ENCODE measurements at regions not wholly inside any gene's neighbourhood (a gene's known extent, or its start where the extent isn't known, plus 50 kb on each side); places are given as distances from the start of the nearest gene placed in this dataset.

DNA sequence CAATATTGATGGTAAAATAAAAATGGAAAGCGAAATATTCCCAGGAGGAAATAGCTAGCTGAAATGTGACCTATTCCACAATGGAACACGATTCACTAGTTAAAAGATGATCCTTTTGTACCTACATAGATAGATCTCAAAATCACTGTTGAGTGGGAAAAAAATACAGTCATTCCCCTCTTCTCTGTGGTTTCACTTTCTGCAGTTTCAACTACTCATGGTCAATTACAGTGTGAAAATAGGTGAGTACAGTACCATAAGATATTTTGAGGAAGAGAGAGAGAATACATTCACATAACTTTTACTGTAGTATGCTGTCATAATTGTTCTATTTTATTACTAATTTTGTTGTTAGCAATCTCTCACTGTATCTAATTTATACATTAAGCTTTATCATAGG, 56.0 kb upstream of the COL13A1 start:
- Histone ChIP-seq H3K4me3 (ENCODE audit: low read length) (no peak overlapping the region), H3K4me1 (ENCODE audit: control insufficient read depth, low read length) (no peaks in the 10 kb centered on the region), H3K27me3 (ENCODE audit: control insufficient read depth, low read length) (peaks cover 22% of the 10 kb centered on the region; the same call in 1 of the 2 replicates), H4K20me1 (ENCODE audit: control insufficient read depth, insufficient read depth, low read depth, low read length) (no peaks in the 10 kb centered on the region), H3K9me2 (replicated peaks; ENCODE audit: control insufficient read depth, low read length) (no peaks in the 10 kb centered on the region), H3K4me2 (ENCODE audit: low read length) (no peak overlapping the region), H3K36me3 (ENCODE audit: control insufficient read depth, low read length) (no peaks in the 10 kb centered on the region), H3K79me2 (ENCODE audit: control insufficient read depth, low read length) (no peaks in the 10 kb centered on the region), H3K9me3 (ENCODE audit: control insufficient read depth, insufficient read depth, low read length) (no peaks in the 10 kb centered on the region), H3F3A (ENCODE audit: control insufficient read depth, insufficient read depth) (no peaks in the 10 kb centered on the region), H3K27ac (ENCODE audit: low read depth, low read length) (no peak overlapping the region)
- TF ChIP-seq, protein P1, sequence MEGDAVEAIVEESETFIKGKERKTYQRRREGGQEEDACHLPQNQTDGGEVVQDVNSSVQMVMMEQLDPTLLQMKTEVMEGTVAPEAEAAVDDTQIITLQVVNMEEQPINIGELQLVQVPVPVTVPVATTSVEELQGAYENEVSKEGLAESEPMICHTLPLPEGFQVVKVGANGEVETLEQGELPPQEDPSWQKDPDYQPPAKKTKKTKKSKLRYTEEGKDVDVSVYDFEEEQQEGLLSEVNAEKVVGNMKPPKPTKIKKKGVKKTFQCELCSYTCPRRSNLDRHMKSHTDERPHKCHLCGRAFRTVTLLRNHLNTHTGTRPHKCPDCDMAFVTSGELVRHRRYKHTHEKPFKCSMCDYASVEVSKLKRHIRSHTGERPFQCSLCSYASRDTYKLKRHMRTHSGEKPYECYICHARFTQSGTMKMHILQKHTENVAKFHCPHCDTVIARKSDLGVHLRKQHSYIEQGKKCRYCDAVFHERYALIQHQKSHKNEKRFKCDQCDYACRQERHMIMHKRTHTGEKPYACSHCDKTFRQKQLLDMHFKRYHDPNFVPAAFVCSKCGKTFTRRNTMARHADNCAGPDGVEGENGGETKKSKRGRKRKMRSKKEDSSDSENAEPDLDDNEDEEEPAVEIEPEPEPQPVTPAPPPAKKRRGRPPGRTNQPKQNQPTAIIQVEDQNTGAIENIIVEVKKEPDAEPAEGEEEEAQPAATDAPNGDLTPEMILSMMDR (IDR thresholded peaks at IDR 0.05; ENCODE audit: low read depth, low read length, poor library complexity, severe bottlenecking), result no peak
- no peak for TF ChIP-seq EZH2phosphoT487 (IDR thresholded peaks at IDR 0.05; ENCODE audit: borderline replicate concordance, low read length)

DNA sequence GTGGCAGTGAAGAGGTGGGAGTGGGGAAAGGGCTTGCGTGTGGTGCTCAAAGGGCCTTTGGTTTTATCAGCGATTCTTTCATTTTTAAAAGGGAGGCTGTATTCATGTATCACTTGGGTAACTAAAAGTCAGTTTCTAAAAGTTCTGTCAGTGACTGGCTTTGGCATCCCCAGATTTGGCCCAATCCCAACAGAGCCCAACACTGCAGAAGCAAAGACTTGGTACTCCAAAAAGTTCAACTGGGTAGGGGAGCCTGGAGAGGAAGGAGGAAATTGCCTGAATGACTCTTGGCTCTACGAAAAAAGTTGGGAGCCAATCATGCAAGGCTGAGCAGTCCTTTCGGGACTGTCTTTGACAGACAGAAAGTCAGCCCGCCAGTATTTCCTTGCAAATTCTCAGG, 54.5 kb upstream of the COL13A1 start:
- Histone ChIP-seq H3K4me3 (ENCODE audit: low read length) (no peak overlapping the region), H3K27me3 (ENCODE audit: control insufficient read depth, low read length) (peaks cover 24% of the 10 kb centered on the region; the same call in 1 of the 2 replicates), H3K9me3 (ENCODE audit: control insufficient read depth, insufficient read depth, low read length) (no peaks in the 10 kb centered on the region), H3K4me2 (ENCODE audit: low read length) (no peak overlapping the region), H3K79me2 (ENCODE audit: control insufficient read depth, low read length) (no peaks in the 10 kb centered on the region), H4K20me1 (ENCODE audit: control insufficient read depth, insufficient read depth, low read depth, low read length) (no peaks in the 10 kb centered on the region), H3K4me1 (ENCODE audit: control insufficient read depth, low read length) (no peaks in the 10 kb centered on the region), H3K36me3 (ENCODE audit: control insufficient read depth, low read length) (no peaks in the 10 kb centered on the region), H3F3A (ENCODE audit: control insufficient read depth, insufficient read depth) (no peaks in the 10 kb centered on the region), H3K9me2 (replicated peaks; ENCODE audit: control insufficient read depth, low read length) (no peaks in the 10 kb centered on the region), H3K27ac (ENCODE audit: low read depth, low read length) (no peak overlapping the region)
- TF ChIP-seq, protein P1 (IDR thresholded peaks at IDR 0.05; ENCODE audit: low read depth, low read length, poor library complexity, severe bottlenecking), result no peak
- no peak for TF ChIP-seq EZH2phosphoT487 (IDR thresholded peaks at IDR 0.05; ENCODE audit: borderline replicate concordance, low read length)

DNA sequence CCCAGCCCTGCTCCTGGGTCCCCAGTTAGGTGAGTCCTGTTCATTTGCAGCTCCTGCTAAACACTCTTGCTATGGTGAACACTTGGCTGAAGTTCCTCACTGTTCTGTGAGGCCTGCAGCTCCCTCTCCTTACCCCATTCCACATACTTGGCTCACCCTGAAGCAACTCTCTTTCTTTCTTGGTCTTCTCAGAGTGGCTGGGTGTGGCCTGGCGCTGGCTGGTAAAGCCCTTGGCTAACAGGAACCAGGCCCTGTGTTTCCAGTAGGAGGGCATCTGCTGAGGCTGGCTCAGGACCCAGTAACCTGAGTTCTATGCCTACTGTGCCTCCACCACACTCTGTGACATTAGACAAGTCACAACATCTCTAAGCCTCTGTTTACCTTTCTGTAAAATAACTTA, 53.1 kb upstream of the COL13A1 start:
- Histone ChIP-seq H3K79me2 (ENCODE audit: control insufficient read depth, low read length) (no peaks in the 10 kb centered on the region), H3K9me3 (ENCODE audit: control insufficient read depth, insufficient read depth, low read length) (no peaks in the 10 kb centered on the region), H3K4me1 (ENCODE audit: control insufficient read depth, low read length) (no peaks in the 10 kb centered on the region), H3K4me2 (ENCODE audit: low read length) (no peak overlapping the region), H3K27me3 (ENCODE audit: control insufficient read depth, low read length) (peaks cover 26% of the 10 kb centered on the region; the same call in 1 of the 2 replicates), H3K36me3 (ENCODE audit: control insufficient read depth, low read length) (no peaks in the 10 kb centered on the region), H3K27ac (ENCODE audit: low read depth, low read length) (no peak overlapping the region), H3K9me2 (replicated peaks; ENCODE audit: control insufficient read depth, low read length) (no peaks in the 10 kb centered on the region), H3F3A (ENCODE audit: control insufficient read depth, insufficient read depth) (no peaks in the 10 kb centered on the region), H3K4me3 (ENCODE audit: low read length) (no peak overlapping the region), H4K20me1 (ENCODE audit: control insufficient read depth, insufficient read depth, low read depth, low read length) (no peaks in the 10 kb centered on the region)
- TF ChIP-seq EZH2phosphoT487 (IDR thresholded peaks at IDR 0.05; ENCODE audit: borderline replicate concordance, low read length), result no peak
- TF ChIP-seq, protein P1 (IDR thresholded peaks at IDR 0.05; ENCODE audit: low read depth, low read length, poor library complexity, severe bottlenecking), result no peak
